Mammary epithelial cell (primary cell): ENCODE measurements at regions not wholly inside any gene's neighbourhood (a gene's known extent, or its start where the extent isn't known, plus 50 kb on each side); places are given as distances from the start of the nearest gene placed in this dataset.

Source experiments
- EZH2 ChIP-seq: IDR thresholded peaks from 2 replicates; pipeline ENCODE4 v1.6.1; 2012; ENCODE audit warnings: low read length, inconsistent platforms, borderline replicate concordance
- TF ChIP-seq, protein P1 (sequence below), 2 donors: IDR thresholded peaks in 1 of 2; conservative IDR thresholded peaks in 1 of 2; 2 replicates each; pipeline ENCODE4 v1.5.1; 2011 to 2012; ENCODE audit warnings: inconsistent platforms in 2 of 2, low read length in 2 of 2, mild to moderate bottlenecking in 2 of 2, control low read depth in 1 of 2, low read depth in 1 of 2; ENCODE audit not compliant: insufficient read depth in 1 of 2; ENCODE audit errors: extremely low read depth in 1 of 2

DNA sequence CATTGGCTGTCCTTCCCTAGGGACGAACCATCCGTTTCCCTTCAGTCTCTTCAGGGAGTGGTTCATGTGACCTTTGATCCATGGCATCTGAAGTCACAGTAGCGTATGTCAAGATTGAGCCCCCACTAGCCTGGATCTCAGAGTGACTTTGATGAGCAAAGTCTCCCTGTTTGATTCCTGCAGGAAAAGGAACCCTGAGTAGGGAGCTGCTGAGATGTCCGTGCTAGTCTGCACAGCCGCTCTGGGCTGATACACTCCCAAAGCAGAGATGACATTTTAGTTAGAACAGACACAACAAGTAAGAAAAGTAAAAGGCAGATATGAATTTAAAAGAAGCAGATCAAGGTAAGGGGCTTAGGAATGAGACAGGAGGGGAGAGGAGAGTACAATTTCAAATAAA is 899.4 kb downstream of the C6orf118 start:
- TF ChIP-seq, protein P1, sequence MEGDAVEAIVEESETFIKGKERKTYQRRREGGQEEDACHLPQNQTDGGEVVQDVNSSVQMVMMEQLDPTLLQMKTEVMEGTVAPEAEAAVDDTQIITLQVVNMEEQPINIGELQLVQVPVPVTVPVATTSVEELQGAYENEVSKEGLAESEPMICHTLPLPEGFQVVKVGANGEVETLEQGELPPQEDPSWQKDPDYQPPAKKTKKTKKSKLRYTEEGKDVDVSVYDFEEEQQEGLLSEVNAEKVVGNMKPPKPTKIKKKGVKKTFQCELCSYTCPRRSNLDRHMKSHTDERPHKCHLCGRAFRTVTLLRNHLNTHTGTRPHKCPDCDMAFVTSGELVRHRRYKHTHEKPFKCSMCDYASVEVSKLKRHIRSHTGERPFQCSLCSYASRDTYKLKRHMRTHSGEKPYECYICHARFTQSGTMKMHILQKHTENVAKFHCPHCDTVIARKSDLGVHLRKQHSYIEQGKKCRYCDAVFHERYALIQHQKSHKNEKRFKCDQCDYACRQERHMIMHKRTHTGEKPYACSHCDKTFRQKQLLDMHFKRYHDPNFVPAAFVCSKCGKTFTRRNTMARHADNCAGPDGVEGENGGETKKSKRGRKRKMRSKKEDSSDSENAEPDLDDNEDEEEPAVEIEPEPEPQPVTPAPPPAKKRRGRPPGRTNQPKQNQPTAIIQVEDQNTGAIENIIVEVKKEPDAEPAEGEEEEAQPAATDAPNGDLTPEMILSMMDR (conservative IDR thresholded peaks at IDR 0.05 in 1 of 2, IDR thresholded peaks at IDR 0.05 in 1 of 2; ENCODE audit: extremely low read depth in 1 of 2, insufficient read depth in 1 of 2, low read depth in 1 of 2, low read length in 2 of 2), result no peak
- TF ChIP-seq EZH2, result no peak
